ENCODE measurements at regions not wholly inside any gene's neighbourhood (a gene's known extent, or its start where the extent isn't known, plus 50 kb on each side); places are given as distances from the start of the nearest gene placed in this dataset.
"Not testable (repeated sequence)": the region's sequence is repeated elsewhere in the genome, so short reads cannot be mapped to it uniquely, and the experiment has no call there.

DNA sequence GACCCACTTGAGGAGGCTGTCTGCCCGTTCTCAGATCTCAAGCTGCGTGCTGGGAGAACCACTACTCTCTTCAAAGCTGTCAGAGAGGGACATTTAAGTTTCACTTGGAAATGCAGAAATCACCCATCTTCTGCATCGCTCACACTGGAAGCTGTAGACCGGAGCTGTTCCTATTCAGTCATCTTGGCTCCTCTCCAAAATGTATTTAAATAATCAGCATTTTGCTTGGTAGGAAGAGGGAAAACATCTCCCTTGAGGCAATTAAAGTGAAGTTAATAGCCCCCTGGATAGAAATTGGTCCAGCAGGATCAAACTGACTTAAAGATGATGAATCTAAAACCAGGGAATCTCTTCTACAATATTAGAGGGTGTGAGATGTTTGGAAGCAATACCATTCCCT lies 151.7 kb downstream of the CSNK2A3 start:
- TF ChIP-seq, protein P1, sequence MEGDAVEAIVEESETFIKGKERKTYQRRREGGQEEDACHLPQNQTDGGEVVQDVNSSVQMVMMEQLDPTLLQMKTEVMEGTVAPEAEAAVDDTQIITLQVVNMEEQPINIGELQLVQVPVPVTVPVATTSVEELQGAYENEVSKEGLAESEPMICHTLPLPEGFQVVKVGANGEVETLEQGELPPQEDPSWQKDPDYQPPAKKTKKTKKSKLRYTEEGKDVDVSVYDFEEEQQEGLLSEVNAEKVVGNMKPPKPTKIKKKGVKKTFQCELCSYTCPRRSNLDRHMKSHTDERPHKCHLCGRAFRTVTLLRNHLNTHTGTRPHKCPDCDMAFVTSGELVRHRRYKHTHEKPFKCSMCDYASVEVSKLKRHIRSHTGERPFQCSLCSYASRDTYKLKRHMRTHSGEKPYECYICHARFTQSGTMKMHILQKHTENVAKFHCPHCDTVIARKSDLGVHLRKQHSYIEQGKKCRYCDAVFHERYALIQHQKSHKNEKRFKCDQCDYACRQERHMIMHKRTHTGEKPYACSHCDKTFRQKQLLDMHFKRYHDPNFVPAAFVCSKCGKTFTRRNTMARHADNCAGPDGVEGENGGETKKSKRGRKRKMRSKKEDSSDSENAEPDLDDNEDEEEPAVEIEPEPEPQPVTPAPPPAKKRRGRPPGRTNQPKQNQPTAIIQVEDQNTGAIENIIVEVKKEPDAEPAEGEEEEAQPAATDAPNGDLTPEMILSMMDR (IDR thresholded peaks at IDR 0.05; ENCODE audit: poor library complexity), result not testable (repeated sequence)
- TF ChIP-seq EZH2 (IDR thresholded peaks at IDR 0.05; ENCODE audit: borderline replicate concordance), result not testable (repeated sequence)

All from hepatocyte (in vitro differentiated cells).